Body of pancreas (tissue), 4 donors: ENCODE measurements at regions not wholly inside any gene's neighbourhood (a gene's known extent, or its start where the extent isn't known, plus 50 kb on each side); places are given as distances from the start of the nearest gene placed in this dataset.

Source experiments
- POLR2A ChIP-seq, 3 donors: fragments of 450-650 bp; IDR thresholded peaks; one replicate each; pipeline ENCODE4 v1.6.1; 2016; ENCODE audit warnings: antibody characterized with exemption in 3 of 3, mild to moderate bottlenecking in 2 of 3
- TF ChIP-seq, protein P1 (sequence below), 7 experiments: fragments of 450-650 bp in 4 of 7; fragments of 200-600 bp in 3 of 7; sonication (generic) in 3 of 7; IDR thresholded peaks; one replicate each; pipeline ENCODE4 v1.5.1; 2016 to 2019; ENCODE audit warnings: antibody characterized with exemption in 7 of 7

DNA sequence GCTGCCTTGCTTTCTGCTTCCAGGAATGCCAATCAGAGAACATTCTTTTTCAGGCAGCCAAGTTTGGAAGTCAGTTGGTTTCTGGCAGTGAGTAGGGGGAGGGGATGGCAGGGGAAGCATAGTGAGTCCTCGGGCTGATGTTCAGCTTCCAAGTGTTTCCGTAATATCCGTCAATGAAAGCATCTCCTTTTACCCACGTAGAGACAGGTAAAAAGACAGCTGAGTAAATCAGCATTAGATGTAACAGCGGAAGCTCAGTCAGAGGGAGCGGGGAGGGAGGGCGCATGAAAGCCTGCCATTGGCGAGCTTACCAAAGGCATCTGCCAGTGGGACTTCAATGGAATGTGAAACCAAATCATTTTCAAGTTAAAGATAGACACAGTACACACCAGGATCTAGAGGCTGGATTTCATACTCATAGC lies 117.1 kb upstream of the DTNA start:
- no peak for TF ChIP-seq POLR2A (IDR thresholded peaks at IDR 0.05)
- TF ChIP-seq, protein P1, sequence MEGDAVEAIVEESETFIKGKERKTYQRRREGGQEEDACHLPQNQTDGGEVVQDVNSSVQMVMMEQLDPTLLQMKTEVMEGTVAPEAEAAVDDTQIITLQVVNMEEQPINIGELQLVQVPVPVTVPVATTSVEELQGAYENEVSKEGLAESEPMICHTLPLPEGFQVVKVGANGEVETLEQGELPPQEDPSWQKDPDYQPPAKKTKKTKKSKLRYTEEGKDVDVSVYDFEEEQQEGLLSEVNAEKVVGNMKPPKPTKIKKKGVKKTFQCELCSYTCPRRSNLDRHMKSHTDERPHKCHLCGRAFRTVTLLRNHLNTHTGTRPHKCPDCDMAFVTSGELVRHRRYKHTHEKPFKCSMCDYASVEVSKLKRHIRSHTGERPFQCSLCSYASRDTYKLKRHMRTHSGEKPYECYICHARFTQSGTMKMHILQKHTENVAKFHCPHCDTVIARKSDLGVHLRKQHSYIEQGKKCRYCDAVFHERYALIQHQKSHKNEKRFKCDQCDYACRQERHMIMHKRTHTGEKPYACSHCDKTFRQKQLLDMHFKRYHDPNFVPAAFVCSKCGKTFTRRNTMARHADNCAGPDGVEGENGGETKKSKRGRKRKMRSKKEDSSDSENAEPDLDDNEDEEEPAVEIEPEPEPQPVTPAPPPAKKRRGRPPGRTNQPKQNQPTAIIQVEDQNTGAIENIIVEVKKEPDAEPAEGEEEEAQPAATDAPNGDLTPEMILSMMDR (IDR thresholded peaks at IDR 0.05): no peak
